ENCODE measurements at regions not wholly inside any gene's neighbourhood (a gene's known extent, or its start where the extent isn't known, plus 50 kb on each side); places are given as distances from the start of the nearest gene placed in this dataset.

GRCh38 chr1:25039229-25039628, 109.2 kb upstream of the RUNX3 start:
- TF ChIP-seq CTCF (IDR thresholded peaks at IDR 0.05; ENCODE audit: low read depth, low read length) = no peak
- H3K4me1 ChIP-seq = no peaks in the 10 kb centered on the region
- DNase-seq = no peak

GRCh38 chr1:25038699-25039098, 108.6 kb upstream of the RUNX3 start:
- DNase-seq = no peak
- TF ChIP-seq CTCF (IDR thresholded peaks at IDR 0.05; ENCODE audit: low read depth, low read length) = no peak
- no peaks in the 10 kb centered on the region for H3K36me3 ChIP-seq
- no peaks in the 10 kb centered on the region for H3K4me1 ChIP-seq
- no peak overlapping the region for H3K4me3 ChIP-seq (ENCODE audit: low read depth, low read length)
- no peaks in the 10 kb centered on the region for H3K27me3 ChIP-seq
- H3K9me3 ChIP-seq = no peaks in the 10 kb centered on the region

More at GRCh38 chr1:25039229-25039628, 109.2 kb upstream of the RUNX3 start:
- Histone ChIP-seq H3K36me3 (no peaks in the 10 kb centered on the region), H3K9me3 (no peaks in the 10 kb centered on the region), H3K4me3 (ENCODE audit: low read depth, low read length) (no peak overlapping the region), H3K27me3 (no peaks in the 10 kb centered on the region)

GRCh38 chr1:25037174-25038074, 107.3 kb upstream of the RUNX3 start:
- H3K36me3 ChIP-seq = no peaks in the 10 kb centered on the region
- H3K9me3 ChIP-seq = no peaks in the 10 kb centered on the region
- H3K27me3 ChIP-seq = no peaks in the 10 kb centered on the region
- H3K4me3 ChIP-seq (ENCODE audit: low read depth, low read length) = no peak overlapping the region
- peak; percentile 36 for DNase-seq
- H3K4me1 ChIP-seq = no peaks in the 10 kb centered on the region
- peak; percentile 60 for TF ChIP-seq CTCF (IDR thresholded peaks at IDR 0.05; ENCODE audit: low read depth, low read length)

GRCh38 chr1:25036117-25036546, 106.1 kb upstream of the RUNX3 start:
- Histone ChIP-seq H3K4me1 (no peaks in the 10 kb centered on the region), H3K9me3 (no peaks in the 10 kb centered on the region), H3K36me3 (no peaks in the 10 kb centered on the region), H3K4me3 (ENCODE audit: low read depth, low read length) (no peak overlapping the region), H3K27me3 (no peaks in the 10 kb centered on the region)
- no peak for DNase-seq
- TF ChIP-seq CTCF (IDR thresholded peaks at IDR 0.05; ENCODE audit: low read depth, low read length) = no peak

GRCh38 chr1:25035523-25036116, 105.5 kb upstream of the RUNX3 start:
- Histone ChIP-seq H3K27me3 (no peaks in the 10 kb centered on the region), H3K9me3 (no peaks in the 10 kb centered on the region), H3K4me1 (no peaks in the 10 kb centered on the region), H3K36me3 (no peaks in the 10 kb centered on the region), H3K4me3 (ENCODE audit: low read depth, low read length) (no peak overlapping the region)
- no peak for TF ChIP-seq CTCF (IDR thresholded peaks at IDR 0.05; ENCODE audit: low read depth, low read length)
- DNase-seq = no peak

Measured in BE2C (cell line).